Stimulated activated CD4-positive, alpha-beta T cell treated with anti-CD3 and anti-CD28 coated beads, TNF-alpha, amount 100 ng/mL, for 48 hours (primary cell): ENCODE measurements at regions not wholly inside any gene's neighbourhood (a gene's known extent, or its start where the extent isn't known, plus 50 kb on each side); places are given as distances from the start of the nearest gene placed in this dataset.
"Not testable (repeated sequence)": the region's sequence is repeated elsewhere in the genome, so short reads cannot be mapped to it uniquely, and the experiment has no call there.

Source experiments
- DNase-seq, 3 donors: peaks; one replicate each; pipeline ENCODE4 v3.0.0-alpha.2; 2020; ENCODE audit warnings: low read depth in 3 of 3

GRCh38 chr7:69189406-69189805, 408.9 kb upstream of the AUTS2 start:
- no peak for DNase-seq

GRCh38 chr7:69190025-69190424, 408.2 kb upstream of the AUTS2 start:
- DNase-seq = no peak

DNA sequence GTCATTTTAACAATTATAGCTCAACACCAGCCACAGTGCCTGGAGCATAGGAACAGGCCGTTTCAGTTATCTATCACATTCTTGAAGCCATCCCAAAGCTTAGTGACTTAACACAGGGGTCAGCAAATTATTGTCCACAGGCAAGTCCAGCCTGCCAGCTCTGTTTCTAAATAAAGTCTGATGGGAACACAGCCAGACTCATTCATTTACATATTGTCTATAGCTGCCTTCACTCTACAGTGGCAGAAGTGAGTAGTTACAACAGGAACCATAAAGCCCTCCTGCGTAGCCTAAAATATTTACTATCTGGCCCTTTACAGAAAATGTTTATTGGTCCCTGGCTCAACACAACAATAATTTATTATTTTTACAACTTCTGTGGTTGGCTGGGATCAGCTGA, 407.5 kb upstream of the AUTS2 start:
- DNase-seq = no peak

GRCh38 chr7:69192134-69192533, 406.1 kb upstream of the AUTS2 start:
- no peak for DNase-seq

- no peak for DNase-seq
These were observed 405.2 kb upstream of the AUTS2 start for GRCh38 chr7:69193061-69193460.

GRCh38 chr7:69196593-69196992, 401.7 kb upstream of the AUTS2 start:
- DNase-seq = no peak

- no peak for DNase-seq
These were observed 400.0 kb upstream of the AUTS2 start for GRCh38 chr7:69198250-69198649.

- no peak for DNase-seq
These were observed 399.2 kb upstream of the AUTS2 start for GRCh38 chr7:69199041-69199440.

DNA sequence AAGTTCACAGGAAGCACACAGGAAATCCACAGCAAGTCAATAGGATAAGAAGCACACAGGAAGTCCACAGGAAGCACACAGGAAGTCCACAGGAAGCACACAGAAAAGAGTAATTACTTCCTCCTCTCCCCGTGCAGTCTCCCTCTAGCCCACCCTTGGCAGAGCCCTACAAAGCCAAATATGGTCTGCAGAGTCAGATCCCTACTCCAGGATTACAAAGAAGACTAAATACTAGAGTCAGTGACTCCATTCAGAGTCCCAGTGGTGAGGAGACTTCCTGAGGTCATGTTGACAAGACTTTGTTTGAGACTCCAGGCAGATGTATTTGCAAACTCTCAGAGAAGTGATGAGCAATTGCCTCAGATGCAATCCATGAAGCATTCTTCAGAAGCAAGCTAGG, 398.6 kb upstream of the AUTS2 start:
- DNase-seq = no peak

GRCh38 chr7:69203871-69204270, 394.4 kb upstream of the AUTS2 start:
- DNase-seq = no peak

DNA sequence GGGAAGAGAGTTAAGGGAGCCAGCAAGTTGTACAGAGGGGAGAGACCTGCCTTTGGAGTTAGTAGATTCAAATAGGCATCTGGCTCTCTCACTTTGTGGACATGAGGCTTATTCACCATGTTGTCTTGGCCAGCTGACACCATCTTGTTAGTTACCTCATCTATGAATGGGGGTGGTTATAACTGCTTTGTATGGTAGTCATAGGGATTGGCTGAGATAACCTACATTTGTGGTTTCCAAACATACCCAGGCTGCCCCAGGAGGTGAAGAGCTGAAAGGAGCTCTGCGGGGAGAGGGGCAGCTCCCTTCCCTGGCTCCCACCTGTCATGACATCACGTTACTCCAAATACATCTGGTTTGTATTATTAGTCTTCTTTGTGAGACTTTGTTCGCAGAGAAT, 393.3 kb upstream of the AUTS2 start:
- no peak for DNase-seq

GRCh38 chr7:69205581-69205980, 392.7 kb upstream of the AUTS2 start:
- no peak for DNase-seq

GRCh38 chr7:69208276-69208675, 390.0 kb upstream of the AUTS2 start:
- no peak for DNase-seq

DNA sequence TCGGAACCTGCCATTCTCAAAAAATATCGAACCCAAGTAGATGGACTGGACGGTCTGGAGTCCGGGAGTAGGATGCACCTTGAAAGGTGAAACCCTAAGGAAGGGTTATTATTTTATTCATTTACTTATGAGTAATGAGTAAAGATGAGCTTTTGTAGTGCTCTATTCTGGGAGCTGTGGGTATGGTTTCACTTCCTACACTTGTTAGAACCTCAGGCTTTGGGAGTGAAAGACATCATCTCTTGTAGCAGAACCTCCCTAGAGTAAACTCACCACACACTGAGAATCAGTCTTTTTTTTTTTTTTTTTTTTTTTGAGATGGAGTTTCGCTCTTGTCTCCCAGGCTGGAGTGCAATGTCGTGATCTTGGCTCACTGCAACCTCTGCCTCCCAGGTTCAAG, 389.4 kb upstream of the AUTS2 start:
- DNase-seq = no peak

GRCh38 chr7:69211336-69211735, 386.9 kb upstream of the AUTS2 start:
- no peak for DNase-seq

DNA sequence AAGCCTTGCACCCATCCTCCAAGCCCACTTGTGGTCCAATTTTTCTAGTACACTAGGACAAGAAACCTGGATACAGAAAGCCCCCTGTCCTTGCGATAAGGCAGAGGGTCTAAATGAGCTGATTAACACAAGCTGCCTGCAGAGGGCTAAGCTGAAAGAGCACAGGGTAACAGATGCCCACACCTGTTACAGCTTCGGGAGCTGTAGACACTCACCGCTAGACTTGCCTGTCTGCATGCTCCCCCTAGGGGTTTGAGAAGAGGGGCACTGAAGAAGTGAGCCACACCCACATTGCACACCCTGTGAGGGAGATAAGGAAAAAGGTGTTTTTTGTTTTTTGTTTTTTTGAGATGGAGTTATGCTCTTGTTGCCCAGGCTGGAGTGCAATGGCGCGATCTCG, 386.5 kb upstream of the AUTS2 start:
- DNase-seq = no peak

GRCh38 chr7:69213878-69214277, 384.4 kb upstream of the AUTS2 start:
- DNase-seq = no peak

DNA sequence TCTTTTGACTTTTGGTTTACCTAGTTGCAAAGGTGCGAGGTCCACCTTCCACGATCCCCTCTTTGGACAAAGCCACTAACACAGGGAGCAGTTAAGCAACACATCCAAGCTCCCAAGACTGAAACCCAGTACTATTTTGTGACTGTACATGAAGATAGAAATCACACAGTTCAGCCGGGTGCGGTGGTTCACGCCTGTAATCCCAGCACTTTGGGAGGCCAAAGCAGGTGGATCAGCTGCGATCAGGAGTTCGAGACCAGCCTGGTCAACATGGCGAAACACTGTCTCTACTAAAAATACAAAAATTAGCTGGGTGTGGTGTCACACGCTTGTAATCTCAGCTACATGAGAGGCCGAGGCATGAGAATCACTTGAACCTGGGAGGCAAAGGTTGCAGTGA, 382.8 kb upstream of the AUTS2 start:
- not testable (repeated sequence) for DNase-seq

- no peak for DNase-seq
These were observed 380.5 kb upstream of the AUTS2 start for GRCh38 chr7:69217516-69218350.

DNA sequence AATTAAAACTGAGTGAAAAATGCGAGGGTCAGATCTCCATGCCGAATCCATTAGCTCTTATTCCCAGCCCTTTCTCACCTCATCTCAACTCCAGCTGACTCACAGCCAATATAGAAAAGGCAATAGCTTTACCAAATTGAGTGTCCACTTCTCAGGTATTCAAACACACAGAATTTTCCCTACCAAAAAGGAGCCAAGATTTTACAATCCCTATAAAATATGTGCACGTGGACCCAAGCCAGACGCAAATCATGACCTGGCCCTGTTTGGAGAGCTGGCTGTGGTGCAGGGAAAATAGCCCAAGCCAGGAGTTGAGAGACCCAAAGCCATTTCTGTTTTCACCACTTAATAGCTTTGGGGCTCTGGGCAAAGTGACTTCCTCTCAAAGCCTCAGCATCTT, 379.7 kb upstream of the AUTS2 start:
- no peak for DNase-seq

GRCh38 chr7:69219381-69219780, 378.9 kb upstream of the AUTS2 start:
- DNase-seq = no peak

GRCh38 chr7:69225259-69225943, 372.9 kb upstream of the AUTS2 start:
- no peak for DNase-seq

DNA sequence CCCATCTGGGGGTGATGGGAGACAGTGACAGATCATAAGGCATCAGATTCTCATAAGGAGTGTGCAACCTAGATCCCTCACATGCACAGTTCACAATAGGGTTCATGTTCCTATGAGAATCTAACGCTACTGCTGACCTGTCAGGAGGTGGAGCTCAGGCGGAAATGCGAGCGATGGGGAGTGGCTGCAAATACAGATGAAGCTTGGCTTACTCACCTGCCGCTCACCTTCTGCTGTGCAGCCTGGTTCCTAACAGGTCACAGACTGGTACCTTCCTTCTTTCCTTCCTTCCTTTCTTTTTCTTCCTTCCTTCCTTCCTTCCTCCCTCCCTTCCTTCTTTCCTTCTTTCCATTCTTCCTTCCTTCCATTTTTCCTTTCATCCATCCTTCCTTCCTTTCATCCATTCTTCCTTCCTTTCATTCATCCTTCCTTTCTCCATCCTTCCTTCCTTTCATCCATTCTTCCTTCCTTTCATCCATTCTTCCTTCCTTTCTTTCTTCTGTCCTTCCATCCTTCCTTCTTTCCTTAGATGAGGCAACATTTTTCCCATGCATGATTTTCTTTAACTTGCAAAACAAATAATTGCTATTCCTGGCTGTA, 370.0 kb upstream of the AUTS2 start:
- DNase-seq = no peak
